DND-41 (cell line): ENCODE measurements at regions not wholly inside any gene's neighbourhood (a gene's known extent, or its start where the extent isn't known, plus 50 kb on each side); places are given as distances from the start of the nearest gene placed in this dataset.

Source experiments
- ATAC-seq: fragments of 200-7000 bp; cut with Tn5 transposase; 3 replicates; pipeline ENCODE4 v1.9.1; 2021; ENCODE audit warnings: low read depth; ENCODE audit not compliant: insufficient read depth
- DNase-seq: peaks from one replicate; pipeline ENCODE4 v3.0.0-alpha.2; 2020
- H2AFZ ChIP-seq: 2 replicates; pipeline ENCODE4 v1.6.0; 2012; ENCODE audit warnings: low read depth, low read length
- H3K27ac ChIP-seq: 2 replicates; pipeline ENCODE4 v1.5.1; 2012; ENCODE audit warnings: low read length, inconsistent platforms
- H3K27me3 ChIP-seq: fragments of 200-600 bp; sonication (generic); 2 replicates; pipeline ENCODE4 v1.6.0; 2012; ENCODE audit warnings: low read length, mild to moderate bottlenecking, inconsistent platforms; ENCODE audit not compliant: insufficient read depth, poor library complexity
- H3K36me3 ChIP-seq: 2 replicates; pipeline ENCODE4 v1.5.1; 2012; ENCODE audit warnings: low read length, inconsistent platforms; ENCODE audit not compliant: insufficient read depth
- H3K4me1 ChIP-seq: 2 replicates; pipeline ENCODE4 v1.5.1; 2012; ENCODE audit warnings: mild to moderate bottlenecking, low read length; ENCODE audit not compliant: insufficient read depth
- H3K4me2 ChIP-seq: 2 replicates; pipeline ENCODE4 v1.6.0; 2012; ENCODE audit warnings: mild to moderate bottlenecking, moderate library complexity, low read length, inconsistent platforms; ENCODE audit not compliant: insufficient read depth
- H3K4me3 ChIP-seq, 2 experiments: fragments of 200-600 bp in 1 of 2; shearing (Covaris generic) in 1 of 2; 2 replicates each; pipeline ENCODE4 v1.5.1; 2012 to 2016; ENCODE audit warnings: inconsistent platforms in 2 of 2, low read length in 2 of 2, mild to moderate bottlenecking in 2 of 2, low read depth in 1 of 2, moderate library complexity in 1 of 2
- H3K79me2 ChIP-seq: 2 replicates; pipeline ENCODE4 v1.6.0; 2012; ENCODE audit warnings: low read length, inconsistent platforms; ENCODE audit not compliant: insufficient read depth
- H3K9ac ChIP-seq: 2 replicates; pipeline ENCODE4 v1.6.0; 2012; ENCODE audit warnings: low read depth, mild to moderate bottlenecking, inconsistent platforms, low read length, moderate library complexity
- H3K9me3 ChIP-seq: 2 replicates; pipeline ENCODE4 v1.5.1; 2012; ENCODE audit warnings: low read length, moderate library complexity, mild to moderate bottlenecking, inconsistent platforms; ENCODE audit not compliant: insufficient read depth, severe bottlenecking
- H4K20me1 ChIP-seq: 2 replicates; pipeline ENCODE4 v1.6.0; 2012; ENCODE audit warnings: low read length; ENCODE audit not compliant: insufficient read depth
- EZH2 ChIP-seq: IDR thresholded peaks from 3 replicates; pipeline ENCODE4 v1.6.1; 2012; ENCODE audit warnings: borderline replicate concordance, low read depth, mild to moderate bottlenecking, moderate library complexity, low read length, inconsistent platforms; ENCODE audit not compliant: severe bottlenecking
- TF ChIP-seq, protein P1 (sequence below): IDR thresholded peaks from 2 replicates; pipeline ENCODE4 v1.5.1; 2012; ENCODE audit warnings: borderline replicate concordance, low read length, moderate library complexity, mild to moderate bottlenecking; ENCODE audit not compliant: poor library complexity, severe bottlenecking; ENCODE audit errors: extremely low read depth

DNA sequence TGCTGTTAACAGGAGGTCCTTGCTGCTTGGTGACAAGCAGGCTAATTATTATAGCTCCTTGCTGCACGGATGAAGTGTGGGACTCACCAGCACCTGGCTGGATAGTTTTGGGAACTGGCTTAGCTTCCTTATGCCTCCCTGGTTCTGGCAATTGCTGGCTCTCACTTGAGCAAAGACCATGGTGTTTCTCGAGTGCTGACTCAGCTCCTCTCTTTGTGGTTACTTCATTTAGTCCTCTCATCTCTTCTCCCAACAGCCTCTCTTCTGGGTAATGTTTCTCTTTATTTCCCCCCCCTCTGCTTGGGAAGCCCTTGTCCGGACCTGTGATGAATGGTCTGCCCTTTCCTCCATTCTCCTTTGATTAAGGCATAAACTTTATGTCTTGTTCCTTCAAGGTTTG is 100.4 kb downstream of the CBLL2 start:
- H3K27ac ChIP-seq = no peak overlapping the region
- no peak for DNase-seq

DNA sequence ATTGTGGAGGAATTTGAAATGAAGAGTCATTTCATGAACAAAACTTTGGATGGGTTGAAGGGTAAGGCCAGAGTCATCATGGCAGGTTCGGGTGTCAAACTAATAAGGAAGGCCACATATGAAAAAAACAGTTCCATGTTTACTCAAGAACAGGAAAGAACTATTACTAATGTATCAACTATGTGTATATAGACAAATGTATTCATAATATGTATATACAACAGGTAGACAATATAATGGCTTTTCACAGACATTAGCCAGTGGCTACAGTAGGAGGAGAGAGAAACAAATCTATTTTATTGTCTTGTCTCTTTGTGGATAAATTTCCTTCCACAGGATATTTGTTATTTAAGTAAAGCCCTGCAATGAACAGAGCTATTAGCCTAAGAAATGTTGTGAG is 101.1 kb downstream of the CBLL2 start:
- Histone ChIP-seq H3K4me2 (no peak overlapping the region), H3K27me3 (no peaks in the 10 kb centered on the region), H3K9ac (no peak overlapping the region), H3K36me3 (no peaks in the 10 kb centered on the region), H3K27ac (no peak overlapping the region), H3K4me3 (no peak overlapping the region), H3K9me3 (no peaks in the 10 kb centered on the region), H4K20me1 (no peaks in the 10 kb centered on the region), H3K4me1 (no peaks in the 10 kb centered on the region), H2AFZ (no peak overlapping the region), H3K79me2 (no peaks in the 10 kb centered on the region)
- no peak for DNase-seq
- TF ChIP-seq, protein P1, sequence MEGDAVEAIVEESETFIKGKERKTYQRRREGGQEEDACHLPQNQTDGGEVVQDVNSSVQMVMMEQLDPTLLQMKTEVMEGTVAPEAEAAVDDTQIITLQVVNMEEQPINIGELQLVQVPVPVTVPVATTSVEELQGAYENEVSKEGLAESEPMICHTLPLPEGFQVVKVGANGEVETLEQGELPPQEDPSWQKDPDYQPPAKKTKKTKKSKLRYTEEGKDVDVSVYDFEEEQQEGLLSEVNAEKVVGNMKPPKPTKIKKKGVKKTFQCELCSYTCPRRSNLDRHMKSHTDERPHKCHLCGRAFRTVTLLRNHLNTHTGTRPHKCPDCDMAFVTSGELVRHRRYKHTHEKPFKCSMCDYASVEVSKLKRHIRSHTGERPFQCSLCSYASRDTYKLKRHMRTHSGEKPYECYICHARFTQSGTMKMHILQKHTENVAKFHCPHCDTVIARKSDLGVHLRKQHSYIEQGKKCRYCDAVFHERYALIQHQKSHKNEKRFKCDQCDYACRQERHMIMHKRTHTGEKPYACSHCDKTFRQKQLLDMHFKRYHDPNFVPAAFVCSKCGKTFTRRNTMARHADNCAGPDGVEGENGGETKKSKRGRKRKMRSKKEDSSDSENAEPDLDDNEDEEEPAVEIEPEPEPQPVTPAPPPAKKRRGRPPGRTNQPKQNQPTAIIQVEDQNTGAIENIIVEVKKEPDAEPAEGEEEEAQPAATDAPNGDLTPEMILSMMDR = no peak
- no peak for TF ChIP-seq EZH2
- no peak for ATAC-seq

More for the DNA sequence above, 100.4 kb downstream of the CBLL2 start:
- H3K9me3 ChIP-seq = no peaks in the 10 kb centered on the region
- no peak overlapping the region for H3K9ac ChIP-seq
- H3K4me1 ChIP-seq = no peaks in the 10 kb centered on the region
- H4K20me1 ChIP-seq = no peaks in the 10 kb centered on the region
- H3K4me3 ChIP-seq = no peak overlapping the region
- H3K79me2 ChIP-seq = no peaks in the 10 kb centered on the region
- H3K27me3 ChIP-seq = no peaks in the 10 kb centered on the region
- TF ChIP-seq, protein P1 = no peak
- TF ChIP-seq EZH2 = no peak
- ATAC-seq = no peak
- no peak overlapping the region for H2AFZ ChIP-seq
- H3K4me2 ChIP-seq = no peak overlapping the region
- no peaks in the 10 kb centered on the region for H3K36me3 ChIP-seq

DNA sequence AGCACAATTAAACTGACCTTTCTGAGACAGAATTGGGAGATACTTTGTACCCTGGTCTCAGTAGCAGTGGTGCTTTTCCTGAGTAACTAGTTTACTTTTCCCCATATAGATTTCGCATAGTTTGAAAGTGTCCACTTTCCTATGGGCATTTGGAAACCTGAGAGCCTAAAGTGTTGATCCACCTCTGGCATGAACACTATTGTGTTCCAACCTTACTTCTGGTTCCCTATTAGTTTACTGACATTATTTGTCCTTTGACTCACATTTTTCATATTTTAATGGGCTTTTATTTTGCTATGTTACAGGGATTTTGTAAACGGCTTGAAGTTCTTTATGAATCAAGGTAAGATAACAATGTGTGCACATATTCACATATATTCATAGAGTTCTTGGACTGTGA is 103.7 kb downstream of the CBLL2 start:
- H3K9ac ChIP-seq = no peak overlapping the region
- H3K4me1 ChIP-seq = no peaks in the 10 kb centered on the region
- TF ChIP-seq, protein P1 = no peak
- TF ChIP-seq EZH2 = no peak
- no peaks in the 10 kb centered on the region for H3K9me3 ChIP-seq
- H3K27ac ChIP-seq = no peak overlapping the region
- H3K4me3 ChIP-seq = no peak overlapping the region
- DNase-seq = no peak
- no peaks in the 10 kb centered on the region for H3K27me3 ChIP-seq
- H3K79me2 ChIP-seq = no peaks in the 10 kb centered on the region
- H3K4me2 ChIP-seq = no peak overlapping the region
- no peaks in the 10 kb centered on the region for H3K36me3 ChIP-seq
- H4K20me1 ChIP-seq = no peaks in the 10 kb centered on the region
- no peak for ATAC-seq
- H2AFZ ChIP-seq = no peak overlapping the region

DNA sequence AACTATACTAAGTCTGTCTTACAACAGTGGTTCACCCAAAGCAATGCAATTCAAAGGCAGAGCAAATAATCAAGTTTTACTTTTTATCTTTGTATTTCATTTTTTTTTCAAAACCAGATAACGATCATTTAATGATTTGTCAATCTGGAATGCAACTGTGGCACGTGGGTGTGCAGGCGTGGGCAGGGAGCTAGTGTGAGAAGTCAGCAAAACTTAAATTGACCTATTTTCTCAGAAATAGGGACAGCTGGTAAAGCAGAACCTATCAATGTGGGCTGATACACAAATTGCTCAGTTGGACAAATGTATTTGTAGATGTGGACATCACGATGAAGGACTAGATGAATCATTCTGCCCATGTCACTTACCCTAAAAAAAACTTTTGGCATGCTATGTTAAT is 105.6 kb downstream of the CBLL2 start:
- Histone ChIP-seq H2AFZ (no peak overlapping the region), H3K9ac (no peak overlapping the region), H3K36me3 (no peaks in the 10 kb centered on the region), H3K4me2 (no peak overlapping the region), H3K79me2 (no peaks in the 10 kb centered on the region), H4K20me1 (no peaks in the 10 kb centered on the region), H3K27me3 (no peaks in the 10 kb centered on the region), H3K4me1 (no peaks in the 10 kb centered on the region), H3K9me3 (no peaks in the 10 kb centered on the region), H3K4me3 (no peak overlapping the region), H3K27ac (no peak overlapping the region)
- ATAC-seq (no peak), DNase-seq (no peak)
- TF ChIP-seq EZH2 = no peak
- TF ChIP-seq, protein P1 = no peak
